Suprapubic skin (tissue), 4 donors: ENCODE measurements at regions not wholly inside any gene's neighbourhood (a gene's known extent, or its start where the extent isn't known, plus 50 kb on each side); places are given as distances from the start of the nearest gene placed in this dataset.

Source experiments
- CTCF ChIP-seq, 2 donors: fragments of 200-600 bp in 1 of 2; fragments of 450-650 bp in 1 of 2; sonication (generic) in 1 of 2; IDR thresholded peaks; one replicate each; pipeline ENCODE4 v1.5.1; 2016 to 2019; ENCODE audit warnings: antibody characterized with exemption in 2 of 2, mild to moderate bottlenecking in 1 of 2, moderate library complexity in 1 of 2
- POLR2A ChIP-seq, 2 donors: fragments of 450-650 bp; IDR thresholded peaks; one replicate each; pipeline ENCODE4 v1.6.1; 2017; ENCODE audit warnings: antibody characterized with exemption in 2 of 2, mild to moderate bottlenecking in 2 of 2, moderate library complexity in 2 of 2
- POLR2AphosphoS5 ChIP-seq, 3 donors: sonication (generic); formaldehyde crosslinking; IDR thresholded peaks; one replicate each; pipeline ENCODE4 v1.6.1; 2017; ENCODE audit warnings: antibody characterized with exemption in 3 of 3

DNA sequence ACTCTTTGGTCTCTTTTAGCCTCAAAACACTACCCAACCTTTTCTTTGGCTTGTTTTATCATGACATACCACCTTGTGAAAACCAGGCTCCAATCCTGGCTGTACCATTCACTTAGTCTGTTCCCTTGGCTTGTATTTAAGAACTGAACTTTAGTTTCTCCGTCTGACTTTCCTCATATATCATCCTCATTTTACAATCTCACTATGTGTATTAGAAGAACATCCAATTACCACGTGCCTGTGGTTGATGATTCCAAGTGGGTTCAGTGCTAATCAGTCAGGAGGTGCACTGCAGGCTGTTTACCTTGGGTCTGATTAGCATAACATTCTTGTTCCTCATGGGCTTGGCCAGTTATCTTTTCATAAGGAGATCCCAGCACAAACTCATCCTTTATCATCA, 144.8 kb upstream of the KLF14 start:
- no peak for TF ChIP-seq CTCF (IDR thresholded peaks at IDR 0.05)
- TF ChIP-seq POLR2A (IDR thresholded peaks at IDR 0.05) = no peak
- no peak for TF ChIP-seq POLR2AphosphoS5 (IDR thresholded peaks at IDR 0.05)
